GM18858 (cell line): ENCODE measurements at regions not wholly inside any gene's neighbourhood (a gene's known extent, or its start where the extent isn't known, plus 50 kb on each side); places are given as distances from the start of the nearest gene placed in this dataset.

ENCODE experiments used
- ATAC-seq: cut with Tn5 transposase; IDR thresholded peaks from one replicate; pipeline ENCODE4 v1.9.1; 2021; ENCODE audit not compliant: unreplicated experiment

GRCh38 chr17:77700165-77700881 is 258.2 kb upstream of the TNRC6C start:
- no peak for ATAC-seq

- ATAC-seq = no peak
These were observed 256.5 kb upstream of the TNRC6C start for GRCh38 chr17:77701996-77702395.

GRCh38 chr17:77704048-77704815 is 254.3 kb upstream of the TNRC6C start:
- no peak for ATAC-seq

GRCh38 chr17:77706938-77707337 is 251.6 kb upstream of the TNRC6C start:
- no peak for ATAC-seq

- ATAC-seq = no peak
These were observed 251.0 kb upstream of the TNRC6C start for GRCh38 chr17:77707546-77707945.

- no peak for ATAC-seq
These were observed 250.5 kb upstream of the TNRC6C start for GRCh38 chr17:77708049-77708448.

- no peak for ATAC-seq
These were observed 249.6 kb upstream of the TNRC6C start for GRCh38 chr17:77708936-77709335.

GRCh38 chr17:77709594-77709993 is 248.9 kb upstream of the TNRC6C start:
- ATAC-seq = no peak

- ATAC-seq = no peak
These were observed 245.9 kb upstream of the TNRC6C start for GRCh38 chr17:77712578-77712977.

GRCh38 chr17:77716289-77716926 is 242.1 kb upstream of the TNRC6C start:
- no peak for ATAC-seq

GRCh38 chr17:77717941-77718668 is 240.4 kb upstream of the TNRC6C start:
- no peak for ATAC-seq

GRCh38 chr17:77718669-77718961 is 239.9 kb upstream of the TNRC6C start:
- no peak for ATAC-seq

- no peak for ATAC-seq
These were observed 238.7 kb upstream of the TNRC6C start for GRCh38 chr17:77719806-77720205.

- ATAC-seq = no peak
These were observed 237.3 kb upstream of the TNRC6C start for GRCh38 chr17:77720946-77721845.

- ATAC-seq = no peak
These were observed 236.7 kb upstream of the TNRC6C start for GRCh38 chr17:77721846-77722160.

- no peak for ATAC-seq
These were observed 236.1 kb upstream of the TNRC6C start for GRCh38 chr17:77722366-77722765.

- ATAC-seq = no peak
These were observed 235.2 kb upstream of the TNRC6C start for GRCh38 chr17:77723071-77723908.

GRCh38 chr17:77723909-77724875 is 234.3 kb upstream of the TNRC6C start:
- ATAC-seq = no peak
